ENCODE measurements at regions not wholly inside any gene's neighbourhood (a gene's known extent, or its start where the extent isn't known, plus 50 kb on each side); places are given as distances from the start of the nearest gene placed in this dataset.
"Not testable (repeated sequence)": the region's sequence is repeated elsewhere in the genome, so short reads cannot be mapped to it uniquely, and the experiment has no call there.

DNA sequence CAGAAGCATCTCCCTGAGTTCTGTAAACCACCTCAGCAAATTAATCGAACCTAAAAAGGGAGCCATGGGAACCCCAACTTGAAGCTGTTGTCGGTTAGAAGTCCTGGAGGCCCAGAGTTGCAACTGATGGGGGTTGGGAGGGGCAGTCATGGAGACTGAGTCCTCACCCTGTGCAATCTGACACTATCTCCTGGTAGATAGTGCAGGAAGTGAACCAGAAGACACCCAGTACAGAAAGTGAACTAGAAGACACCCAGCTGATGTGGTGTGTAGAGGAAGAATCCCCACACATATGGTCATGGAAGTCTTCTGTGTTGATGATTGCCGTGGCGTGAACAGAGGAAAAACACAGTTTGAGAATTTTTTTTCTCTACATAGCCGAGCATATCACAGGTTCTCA lies 58.8 kb upstream of the SRRM3 start:
- no peak for DNase-seq
- H3K4me3 ChIP-seq, result no peak overlapping the region
- no peaks in the 10 kb centered on the region for H3K27me3 ChIP-seq
- 0 out of 2 replicates have a peak, but pooled peaks cover 1% of the 10 kb centered on the region for H3K9me3 ChIP-seq
- H3K36me3 ChIP-seq, result no peaks in the 10 kb centered on the region

DNA sequence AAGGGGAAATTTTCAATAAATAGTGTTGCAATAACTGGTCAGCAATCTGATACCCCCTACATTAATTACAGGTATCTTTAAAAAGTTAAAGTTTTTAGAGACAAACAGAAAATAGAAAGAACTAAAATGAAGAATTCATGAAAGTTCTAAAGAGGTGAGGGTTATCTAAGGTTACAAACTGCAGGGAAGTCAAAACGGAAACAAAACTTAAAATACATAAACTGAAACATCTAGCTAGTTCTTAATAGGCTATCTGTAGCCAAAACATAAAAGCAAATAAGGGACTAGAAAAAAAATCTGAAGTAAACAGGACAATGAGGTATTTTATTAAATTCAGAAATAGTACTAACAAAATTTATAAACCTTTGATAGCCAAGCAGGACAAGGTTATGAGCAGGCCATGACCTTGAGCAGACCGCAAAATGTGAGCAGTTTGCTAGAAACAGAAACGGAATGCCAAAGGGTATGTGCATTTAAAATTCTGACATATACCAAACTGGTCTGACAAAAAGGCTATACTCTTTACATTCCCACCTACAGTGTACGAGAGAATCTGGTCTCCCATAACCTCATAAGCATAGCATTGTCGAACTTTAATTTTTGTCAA lies 56.9 kb upstream of the SRRM3 start:
- not testable (repeated sequence) for H3K4me3 ChIP-seq, H3K36me3 ChIP-seq, H3K27me3 ChIP-seq, H3K9me3 ChIP-seq, DNase-seq

DNA sequence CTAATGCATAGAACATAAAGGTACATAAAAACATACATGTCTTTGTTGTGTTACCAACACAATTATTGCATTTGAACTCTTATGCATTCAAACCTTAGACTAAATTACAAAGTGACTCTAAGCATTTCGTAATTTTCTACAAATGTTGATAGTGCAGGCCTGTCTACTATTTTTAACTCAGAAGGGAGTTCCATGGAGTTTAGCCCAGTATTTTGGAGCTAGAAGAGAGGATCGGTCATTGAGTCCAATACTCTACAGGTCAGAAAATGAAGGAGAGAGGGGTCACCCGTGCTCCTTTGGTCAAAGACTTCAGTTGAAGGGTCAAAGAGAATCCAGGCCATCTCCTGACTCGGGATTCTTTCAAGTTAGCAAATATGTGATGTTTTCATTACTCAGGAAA lies 55.3 kb upstream of the SRRM3 start:
- no peaks in the 10 kb centered on the region for H3K9me3 ChIP-seq
- no peak for DNase-seq
- no peaks in the 10 kb centered on the region for H3K36me3 ChIP-seq
- no peak overlapping the region for H3K4me3 ChIP-seq
- no peaks in the 10 kb centered on the region for H3K27me3 ChIP-seq

DNA sequence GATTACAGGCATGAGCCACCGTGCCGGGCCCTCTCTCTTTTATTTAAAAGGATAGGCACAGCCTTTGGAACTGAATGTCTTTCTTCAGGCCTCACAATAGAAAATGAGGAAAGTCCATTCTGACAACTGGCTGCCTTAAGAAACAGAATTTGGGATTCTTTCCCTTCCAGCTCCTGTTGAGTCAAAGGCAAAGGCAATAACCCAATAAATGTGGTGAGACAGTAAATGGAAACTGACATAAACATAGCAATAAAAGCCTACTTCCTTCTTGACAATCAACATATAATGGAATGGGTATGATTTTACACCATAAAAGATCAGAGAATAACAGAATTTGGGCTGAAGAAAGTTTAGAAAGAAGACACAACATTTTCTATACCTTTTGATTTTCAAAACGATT lies 52.7 kb upstream of the SRRM3 start:
- not testable (repeated sequence) for DNase-seq, H3K27me3 ChIP-seq, H3K4me3 ChIP-seq, H3K36me3 ChIP-seq, H3K9me3 ChIP-seq

GRCh38 chr7:76149847-76150691 lies 51.6 kb upstream of the SRRM3 start:
- Histone ChIP-seq H3K4me3 (no peak overlapping the region), H3K27me3 (no peaks in the 10 kb centered on the region)
- DNase-seq, result no peak

More at GRCh38 chr7:76149847-76150691, 51.6 kb upstream of the SRRM3 start:
- no peaks in the 10 kb centered on the region for H3K36me3 ChIP-seq
- no peaks in the 10 kb centered on the region for H3K9me3 ChIP-seq

Data from MG63 (cell line).